DOHH2 (cell line): ENCODE measurements at regions not wholly inside any gene's neighbourhood (a gene's known extent, or its start where the extent isn't known, plus 50 kb on each side); places are given as distances from the start of the nearest gene placed in this dataset.

ENCODE experiments used
- H3F3A ChIP-seq: fragments of 200-600 bp; sonication (generic), shearing (Covaris generic); 2 replicates; pipeline ENCODE4 v1.6.0; 2016; ENCODE audit warnings: antibody characterized with exemption, mild to moderate bottlenecking; ENCODE audit not compliant: control insufficient read depth, insufficient read depth
- H3K27ac ChIP-seq: fragments of 200-600 bp; sonication (generic); 2 replicates; pipeline ENCODE4 v1.5.1; 2014; ENCODE audit warnings: low read depth, mild to moderate bottlenecking, low read length, moderate library complexity
- H3K27me3 ChIP-seq: fragments of 200-600 bp; sonication (generic); 2 replicates; pipeline ENCODE4 v1.6.1; 2014; ENCODE audit warnings: mild to moderate bottlenecking, low read length, mixed read lengths; ENCODE audit not compliant: control insufficient read depth
- H3K36me3 ChIP-seq: fragments of 200-600 bp; sonication (generic); 2 replicates; pipeline ENCODE4 v1.6.1; 2014; ENCODE audit warnings: mild to moderate bottlenecking, low read length, moderate library complexity, mixed read lengths; ENCODE audit not compliant: control insufficient read depth
- H3K4me1 ChIP-seq: fragments of 200-600 bp; sonication (generic); 2 replicates; pipeline ENCODE4 v1.6.1; 2014; ENCODE audit warnings: mild to moderate bottlenecking, low read length, mixed read lengths; ENCODE audit not compliant: control insufficient read depth
- H3K4me2 ChIP-seq: fragments of 200-600 bp; sonication (generic); 2 replicates; pipeline ENCODE4 v1.6.0; 2014; ENCODE audit warnings: mild to moderate bottlenecking, low read length, moderate library complexity
- H3K4me3 ChIP-seq: fragments of 200-600 bp; sonication (generic); 2 replicates; pipeline ENCODE4 v1.5.1; 2014; ENCODE audit warnings: mild to moderate bottlenecking, low read length, mixed read lengths
- H3K79me2 ChIP-seq: fragments of 200-600 bp; sonication (generic); 2 replicates; pipeline ENCODE4 v1.6.1; 2014; ENCODE audit warnings: mild to moderate bottlenecking, low read length, mixed read lengths; ENCODE audit not compliant: control insufficient read depth
- H3K9me2 ChIP-seq: fragments of 200-600 bp; sonication (generic); replicated peaks from 2 replicates; pipeline ENCODE4 v1.6.1; 2014; ENCODE audit warnings: mild to moderate bottlenecking, low read length, mixed read lengths; ENCODE audit not compliant: control insufficient read depth
- H3K9me3 ChIP-seq: fragments of 200-600 bp; sonication (generic); 2 replicates; pipeline ENCODE4 v1.6.1; 2014; ENCODE audit warnings: antibody characterized with exemption, low read length, mixed read lengths; ENCODE audit not compliant: control insufficient read depth, insufficient read depth
- H4K20me1 ChIP-seq: fragments of 200-600 bp; sonication (generic); 2 replicates; pipeline ENCODE4 v1.6.0; 2014; ENCODE audit warnings: low read depth, mild to moderate bottlenecking, antibody characterized with exemption, low read length, moderate library complexity; ENCODE audit not compliant: control insufficient read depth, insufficient read depth
- EZH2phosphoT487 ChIP-seq: fragments of 200-600 bp; sonication (generic); IDR thresholded peaks from 2 replicates; pipeline ENCODE4 v1.6.1; 2017; ENCODE audit warnings: borderline replicate concordance, mild to moderate bottlenecking, antibody characterized with exemption, low read length, moderate library complexity, mixed read lengths
- TF ChIP-seq, protein P1 (sequence below): fragments of 200-600 bp; sonication (generic); IDR thresholded peaks from one replicate; pipeline ENCODE4 v1.5.1; 2014; ENCODE audit warnings: antibody characterized with exemption, mild to moderate bottlenecking, low read depth, low read length; ENCODE audit not compliant: poor library complexity, severe bottlenecking

DNA sequence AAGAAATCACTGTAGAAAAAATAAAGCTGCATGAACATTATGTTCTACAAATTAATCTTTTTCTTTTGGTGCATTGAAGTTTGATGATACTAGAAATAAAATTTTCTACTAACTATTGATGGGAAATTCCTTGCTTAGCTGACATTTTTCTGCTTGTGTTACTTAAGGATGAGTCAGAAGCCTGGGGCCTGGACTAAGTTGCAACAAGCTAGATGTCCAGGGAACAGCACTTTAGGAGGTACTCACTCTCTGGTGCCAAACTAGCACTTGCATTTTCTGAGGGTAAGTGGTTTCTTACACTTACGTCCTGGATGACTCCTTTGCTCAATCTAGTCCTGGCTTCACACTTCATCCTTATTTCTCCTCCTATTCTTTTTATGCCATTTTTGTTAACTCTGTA, 945.1 kb downstream of the IGSF11 start:
- Histone ChIP-seq H3K4me1 (no peaks in the 10 kb centered on the region), H3K9me3 (peaks cover 17% of the 10 kb centered on the region; the same call in 1 of the 2 replicates), H3K4me3 (no peak overlapping the region), H3F3A (no peaks in the 10 kb centered on the region), H4K20me1 (no peaks in the 10 kb centered on the region), H3K27me3 (no peaks in the 10 kb centered on the region), H3K27ac (no peak overlapping the region), H3K4me2 (no peak overlapping the region), H3K36me3 (no peaks in the 10 kb centered on the region), H3K79me2 (no peaks in the 10 kb centered on the region), H3K9me2 (no peaks in the 10 kb centered on the region)
- TF ChIP-seq, protein P1, sequence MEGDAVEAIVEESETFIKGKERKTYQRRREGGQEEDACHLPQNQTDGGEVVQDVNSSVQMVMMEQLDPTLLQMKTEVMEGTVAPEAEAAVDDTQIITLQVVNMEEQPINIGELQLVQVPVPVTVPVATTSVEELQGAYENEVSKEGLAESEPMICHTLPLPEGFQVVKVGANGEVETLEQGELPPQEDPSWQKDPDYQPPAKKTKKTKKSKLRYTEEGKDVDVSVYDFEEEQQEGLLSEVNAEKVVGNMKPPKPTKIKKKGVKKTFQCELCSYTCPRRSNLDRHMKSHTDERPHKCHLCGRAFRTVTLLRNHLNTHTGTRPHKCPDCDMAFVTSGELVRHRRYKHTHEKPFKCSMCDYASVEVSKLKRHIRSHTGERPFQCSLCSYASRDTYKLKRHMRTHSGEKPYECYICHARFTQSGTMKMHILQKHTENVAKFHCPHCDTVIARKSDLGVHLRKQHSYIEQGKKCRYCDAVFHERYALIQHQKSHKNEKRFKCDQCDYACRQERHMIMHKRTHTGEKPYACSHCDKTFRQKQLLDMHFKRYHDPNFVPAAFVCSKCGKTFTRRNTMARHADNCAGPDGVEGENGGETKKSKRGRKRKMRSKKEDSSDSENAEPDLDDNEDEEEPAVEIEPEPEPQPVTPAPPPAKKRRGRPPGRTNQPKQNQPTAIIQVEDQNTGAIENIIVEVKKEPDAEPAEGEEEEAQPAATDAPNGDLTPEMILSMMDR = no peak
- no peak for TF ChIP-seq EZH2phosphoT487

DNA sequence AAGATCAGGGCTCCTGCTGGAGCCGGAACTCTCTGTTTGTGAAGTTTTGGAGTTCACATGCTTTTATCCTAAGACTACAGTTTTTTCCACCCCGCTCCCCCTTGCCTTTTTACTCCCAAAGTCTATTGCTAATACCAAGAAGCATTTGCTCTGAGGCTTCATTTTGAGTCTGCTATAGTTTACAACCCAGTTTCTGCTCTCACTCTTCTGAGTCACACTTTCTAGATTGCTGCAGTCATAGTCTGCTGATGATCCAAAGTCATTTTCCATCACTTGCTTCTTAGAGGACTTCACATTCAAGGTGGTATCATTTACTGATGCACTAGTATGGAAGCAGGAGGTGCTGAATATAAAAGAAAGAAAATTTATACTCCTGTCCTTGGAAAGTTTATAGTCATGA, 937.4 kb downstream of the IGSF11 start:
- H3K4me1 ChIP-seq = no peaks in the 10 kb centered on the region
- H3F3A ChIP-seq = no peaks in the 10 kb centered on the region
- no peaks in the 10 kb centered on the region for H3K9me2 ChIP-seq
- TF ChIP-seq, protein P1 = no peak
- TF ChIP-seq EZH2phosphoT487 = no peak
- no peaks in the 10 kb centered on the region for H3K27me3 ChIP-seq
- H3K4me3 ChIP-seq = no peak overlapping the region
- H3K79me2 ChIP-seq = no peaks in the 10 kb centered on the region
- H3K9me3 ChIP-seq = peaks cover 17% of the 10 kb centered on the region; the same call in 1 of the 2 replicates
- H3K4me2 ChIP-seq = no peak overlapping the region
- no peaks in the 10 kb centered on the region for H3K36me3 ChIP-seq
- H3K27ac ChIP-seq = no peak overlapping the region
- no peaks in the 10 kb centered on the region for H4K20me1 ChIP-seq

DNA sequence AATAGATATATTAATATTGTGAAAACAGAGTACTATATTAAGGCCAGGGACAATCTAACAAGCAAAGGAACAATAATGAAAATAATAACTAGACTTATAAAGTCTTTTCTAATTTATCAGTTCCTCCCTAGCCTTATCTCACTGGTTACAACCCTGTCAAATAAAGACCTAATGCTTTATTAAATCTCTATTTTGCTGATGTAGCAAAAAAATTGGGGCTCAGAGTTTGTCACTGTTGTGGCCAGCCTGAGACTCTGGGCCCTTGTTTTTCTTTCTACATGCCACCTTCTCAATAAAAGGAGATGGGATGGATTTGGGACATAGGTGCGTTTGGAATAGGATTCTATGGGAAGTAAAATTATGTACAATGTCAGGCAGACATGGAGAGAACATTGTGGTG, 937.0 kb downstream of the IGSF11 start:
- Histone ChIP-seq H3K9me2 (no peaks in the 10 kb centered on the region), H3K9me3 (peaks cover 13% of the 10 kb centered on the region; the same call in 1 of the 2 replicates), H3K79me2 (no peaks in the 10 kb centered on the region), H3K4me3 (no peak overlapping the region), H3K27ac (no peak overlapping the region), H3F3A (no peaks in the 10 kb centered on the region), H4K20me1 (no peaks in the 10 kb centered on the region), H3K27me3 (no peaks in the 10 kb centered on the region), H3K4me2 (no peak overlapping the region), H3K4me1 (no peaks in the 10 kb centered on the region), H3K36me3 (no peaks in the 10 kb centered on the region)
- TF ChIP-seq, protein P1 = no peak
- no peak for TF ChIP-seq EZH2phosphoT487
